Esophagus mucosa (tissue), 1 donor: ENCODE measurements at regions not wholly inside any gene's neighbourhood (a gene's known extent, or its start where the extent isn't known, plus 50 kb on each side); places are given as distances from the start of the nearest gene placed in this dataset.
A peak's percentile ranks its signal among the peaks of the same experiment; 100 is the strongest.

Source experiments
- ATAC-seq: fragments of 200-7000 bp; cut with Tn5 transposase; one replicate; pipeline ENCODE4 v1.9.1; 2020
- donor health status: DM: yes; HTN: yes; CAD: no.

GRCh38 chr3:95028688-95029087 lies 965.8 kb downstream of the NSUN3 start:
- ATAC-seq: no peak

DNA sequence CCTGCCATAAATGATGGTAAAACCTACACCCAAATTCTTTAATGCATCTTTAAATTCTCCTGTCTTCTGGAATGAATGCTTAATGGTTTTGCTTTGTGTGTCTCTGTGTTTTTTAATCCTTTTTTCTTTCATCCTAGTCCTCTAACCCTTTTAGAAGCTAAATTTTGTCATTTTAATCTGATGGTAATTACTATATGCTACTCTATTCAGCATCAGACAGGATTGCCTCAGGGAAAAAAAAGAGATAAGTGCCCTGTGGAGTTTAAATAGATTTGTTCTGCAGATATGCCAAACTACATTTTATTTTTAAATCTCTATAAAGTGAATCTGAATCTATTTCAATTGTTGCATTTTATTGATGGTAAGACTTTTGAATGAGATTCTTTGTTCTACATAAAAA lies 966.8 kb downstream of the NSUN3 start:
- ATAC-seq: no peak

DNA sequence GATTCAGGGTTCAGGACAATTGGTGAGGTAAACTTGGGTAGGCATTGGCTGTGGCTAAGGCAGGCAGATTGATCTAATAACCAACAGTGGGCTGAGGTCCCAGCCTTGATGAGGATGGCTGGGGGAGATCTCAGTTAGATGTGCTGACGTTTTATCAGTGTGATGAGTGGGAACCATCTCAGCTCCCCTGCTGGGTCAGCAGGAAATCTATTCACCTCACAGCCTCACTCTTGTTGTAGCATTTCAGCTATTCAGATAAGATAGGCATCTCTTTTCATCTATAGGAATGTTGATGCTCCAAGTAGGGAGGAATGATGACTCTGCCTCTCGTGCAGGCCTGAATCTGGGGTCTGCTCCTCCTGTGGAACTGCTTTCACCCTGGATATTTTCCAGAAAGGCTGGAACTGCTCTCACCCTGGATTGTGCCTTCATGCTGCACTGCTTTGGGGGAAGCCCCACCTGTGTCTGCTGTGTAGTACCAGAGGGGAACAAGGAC lies 973.7 kb downstream of the NSUN3 start:
- ATAC-seq: no peak

- no peak for ATAC-seq
These were observed 974.2 kb downstream of the NSUN3 start for GRCh38 chr3:95037097-95037496.

DNA sequence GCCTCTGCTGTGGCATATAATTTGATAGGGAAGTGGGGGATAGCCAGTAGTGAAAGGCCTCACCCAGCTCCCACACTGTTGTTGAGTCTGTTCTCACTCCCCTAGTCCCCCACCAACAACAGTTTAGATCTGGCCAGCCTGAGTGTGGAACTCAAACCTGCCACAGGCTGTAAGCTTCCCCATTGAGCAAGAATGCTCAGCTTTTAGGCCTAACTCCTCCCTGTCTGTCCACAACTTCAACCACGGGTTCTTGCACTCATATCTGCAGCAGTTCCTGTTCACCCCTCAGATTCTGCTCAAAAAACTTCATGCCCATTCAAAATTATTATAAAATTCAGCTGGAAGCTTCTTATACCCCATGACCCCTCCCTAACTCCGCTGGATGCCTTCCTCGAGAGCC lies 975.1 kb downstream of the NSUN3 start:
- ATAC-seq: no peak

- no peak for ATAC-seq
These were observed 981.2 kb downstream of the NSUN3 start for GRCh38 chr3:95044101-95044500.

- no peak for ATAC-seq
These were observed 985.7 kb downstream of the NSUN3 start for GRCh38 chr3:95048564-95048963.

DNA sequence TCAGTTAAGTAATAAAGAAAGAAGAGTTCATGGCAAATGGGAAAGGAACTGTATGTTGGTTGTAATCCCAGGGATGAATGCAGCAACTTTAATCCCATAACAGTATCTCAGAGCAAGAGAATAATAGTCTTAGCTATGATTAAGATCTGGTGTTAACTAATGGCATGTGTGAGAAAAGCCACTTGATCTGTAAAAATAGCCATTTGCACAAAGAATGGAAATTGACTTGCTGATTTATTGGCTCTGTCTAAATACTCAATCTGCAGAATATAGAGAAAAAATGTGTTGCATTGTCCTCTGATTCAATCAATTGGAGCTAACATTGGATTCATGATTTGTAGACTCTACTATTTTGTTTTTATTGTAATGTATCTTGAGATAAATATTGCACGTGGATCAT lies 987.0 kb downstream of the NSUN3 start:
- no peak for ATAC-seq

DNA sequence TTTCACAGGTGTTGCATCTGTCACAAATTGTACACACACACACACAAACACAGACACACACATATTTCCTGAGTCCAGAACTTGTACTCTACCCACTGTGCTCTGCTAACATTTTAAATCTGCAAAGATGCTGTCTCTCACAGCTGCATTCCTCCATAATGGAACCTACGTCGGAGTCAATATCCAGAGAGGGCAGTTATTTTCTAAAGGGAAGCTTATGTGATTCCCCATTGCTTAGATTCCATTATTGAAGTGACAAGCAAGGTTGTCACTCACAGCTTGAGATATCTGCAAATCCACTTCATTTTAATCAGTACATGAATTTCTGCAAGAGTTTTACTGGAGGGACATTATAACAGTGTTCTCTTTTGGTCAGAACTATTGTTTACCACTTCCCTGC lies 992.4 kb downstream of the NSUN3 start:
- ATAC-seq: no peak

GRCh38 chr3:95082191-95082590 lies 1019.3 kb downstream of the NSUN3 start:
- no peak for ATAC-seq

DNA sequence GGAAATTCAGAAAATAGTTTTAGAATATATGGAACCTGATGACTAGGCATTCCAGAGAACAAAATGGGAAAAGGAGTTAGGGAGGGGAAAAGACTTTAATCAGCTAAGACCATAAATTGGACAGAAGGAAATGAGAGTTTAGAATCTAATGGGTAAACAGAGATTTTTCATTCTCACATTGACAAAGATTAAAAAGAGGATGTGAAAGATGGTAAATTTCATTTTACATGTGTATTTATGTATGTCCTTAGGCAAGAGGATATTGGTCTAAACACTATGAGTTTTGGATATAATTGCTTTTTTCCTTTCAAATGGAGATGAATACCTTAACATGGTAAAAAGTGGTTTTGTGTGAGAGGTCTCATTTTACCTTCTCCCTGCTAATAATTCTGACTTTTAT lies 1021.9 kb downstream of the NSUN3 start:
- no peak for ATAC-seq

- no peak for ATAC-seq
These were observed 1025.6 kb downstream of the NSUN3 start for GRCh38 chr3:95088464-95088863.

- ATAC-seq: no peak
These were observed 1034.6 kb downstream of the NSUN3 start for GRCh38 chr3:95097493-95097892.

- ATAC-seq: no peak
These were observed 1058.1 kb downstream of the NSUN3 start for GRCh38 chr3:95120921-95121320.

GRCh38 chr3:95123104-95123503 lies 1060.2 kb downstream of the NSUN3 start:
- no peak for ATAC-seq

DNA sequence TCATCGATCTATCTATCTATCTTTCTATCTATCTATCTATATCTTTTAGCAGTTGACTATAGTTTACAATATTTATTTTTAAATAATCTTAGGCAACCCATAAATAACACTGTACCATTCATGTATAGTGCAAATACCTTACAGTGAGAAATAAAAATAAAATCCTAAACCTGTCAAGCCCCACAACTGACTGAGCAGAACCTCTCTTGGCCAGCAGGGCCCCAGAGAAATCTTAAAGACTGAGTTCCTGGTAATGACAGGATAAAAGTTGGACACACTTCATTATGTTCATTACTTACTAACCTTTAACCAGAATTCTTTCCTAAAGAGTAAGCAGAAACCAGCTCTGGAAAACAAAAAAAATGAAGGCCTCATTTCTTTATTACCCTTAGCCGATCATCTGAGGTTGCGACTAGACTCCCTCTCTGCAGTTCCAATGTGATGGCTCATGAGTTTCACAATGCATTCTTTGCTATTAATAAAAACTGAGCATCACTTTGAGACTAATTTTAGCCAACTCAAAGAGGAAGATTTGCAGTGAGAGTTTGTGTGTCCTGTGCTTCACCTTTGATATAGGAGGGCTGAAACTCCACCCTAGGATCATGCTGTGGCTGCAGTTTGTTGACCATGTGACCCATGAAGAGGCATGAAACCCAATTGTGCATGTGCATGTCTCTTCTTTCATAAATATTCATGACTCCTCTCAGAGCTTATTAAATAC lies 1072.0 kb downstream of the NSUN3 start:
- no peak for ATAC-seq

GRCh38 chr3:95148107-95148506 lies 1085.2 kb downstream of the NSUN3 start:
- ATAC-seq: no peak

DNA sequence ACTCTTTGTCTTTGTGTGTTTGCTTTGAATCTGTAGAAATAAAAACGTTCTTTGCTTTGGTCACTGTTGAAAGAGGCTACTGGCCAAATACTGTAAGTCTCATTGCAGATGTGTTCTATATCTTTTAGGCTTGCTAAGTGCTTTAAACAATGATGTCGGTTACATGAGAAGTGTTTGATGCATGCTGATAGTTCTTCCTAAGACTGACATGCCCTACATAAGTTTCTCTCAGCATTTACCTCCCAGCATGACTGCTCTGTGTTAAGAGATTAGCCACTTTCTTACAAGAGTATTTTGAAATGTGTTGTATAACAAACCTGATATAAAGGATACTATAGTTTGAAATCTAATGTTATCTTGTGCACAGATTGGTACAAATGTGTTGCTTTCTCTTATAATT lies 1088.7 kb downstream of the NSUN3 start:
- no peak for ATAC-seq

- ATAC-seq: peak; percentile 94
These were observed 1091.9 kb downstream of the NSUN3 start for GRCh38 chr3:95154766-95155165.

DNA sequence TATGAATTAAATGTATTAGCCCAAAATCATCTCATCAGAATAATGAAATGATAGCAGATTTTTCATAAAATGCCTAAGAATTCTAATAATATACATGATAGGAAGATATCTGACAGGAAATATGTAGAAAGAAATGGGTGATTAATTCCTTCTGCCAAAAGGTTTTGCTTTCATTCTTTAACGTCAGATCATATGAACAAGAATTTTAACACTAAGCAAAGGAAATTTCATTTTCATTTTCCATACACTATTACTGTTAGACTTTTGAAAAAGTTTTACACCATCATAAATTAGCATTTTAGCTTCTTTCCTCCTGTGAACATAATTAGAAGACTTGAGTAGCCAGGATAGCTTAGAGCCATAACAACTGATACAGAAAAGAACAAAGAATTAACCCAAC lies 1099.9 kb downstream of the NSUN3 start:
- ATAC-seq: no peak

DNA sequence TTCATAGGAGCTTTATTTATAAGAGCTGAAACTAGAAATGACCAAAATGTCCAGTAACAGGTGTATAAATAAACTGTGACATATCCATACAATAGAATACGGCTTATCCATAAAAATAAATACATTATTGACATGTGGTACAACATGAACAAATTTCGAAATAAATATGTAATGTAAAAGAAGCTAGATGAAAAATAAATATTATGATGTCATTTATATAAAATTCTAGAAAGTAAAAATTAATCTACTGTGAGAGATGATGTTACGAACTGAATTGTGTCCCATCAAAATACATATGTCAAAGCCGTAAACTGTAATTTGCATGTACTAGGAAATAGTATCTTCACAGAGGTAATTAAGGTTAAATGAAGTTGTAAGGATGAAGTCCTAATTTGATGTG lies 1104.9 kb downstream of the NSUN3 start:
- ATAC-seq: no peak

GRCh38 chr3:95168526-95168925 lies 1105.7 kb downstream of the NSUN3 start:
- no peak for ATAC-seq

DNA sequence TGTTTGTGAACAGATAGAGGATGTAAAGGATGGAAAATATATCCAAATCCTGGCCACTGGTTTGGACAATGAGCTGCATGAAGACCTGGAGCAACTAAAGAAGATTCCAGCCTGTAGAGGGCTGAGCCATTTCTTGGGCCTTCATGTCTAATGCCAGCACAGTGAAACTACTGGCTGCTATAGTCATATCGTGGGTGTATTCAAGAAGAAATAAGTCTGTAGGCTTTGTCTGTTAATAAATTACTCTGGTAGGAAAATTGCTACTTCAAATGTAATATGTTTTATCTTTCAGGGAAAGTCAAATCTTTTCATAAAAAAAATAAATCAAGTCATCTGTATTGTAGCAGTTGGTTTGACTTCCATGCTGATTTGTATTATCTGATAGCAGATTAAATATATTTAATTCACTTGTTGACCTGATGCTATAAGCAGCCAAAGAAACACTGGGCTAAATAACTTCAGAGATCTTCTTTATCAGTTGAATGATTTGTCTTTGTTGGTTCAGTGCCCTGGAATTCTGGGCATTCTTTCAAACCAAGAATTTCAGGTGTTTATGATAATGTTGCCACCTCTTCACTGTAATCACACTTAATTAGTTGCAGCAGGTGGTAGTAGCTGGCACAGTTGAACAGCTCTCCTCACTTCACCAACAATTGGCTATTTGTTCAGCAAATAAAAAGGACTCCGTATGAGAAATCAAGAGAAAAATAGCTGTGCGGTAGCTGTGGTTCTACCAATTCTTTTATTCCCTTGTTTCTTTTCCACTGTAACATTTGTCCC lies 1109.5 kb downstream of the NSUN3 start:
- no peak for ATAC-seq

- ATAC-seq: no peak
These were observed 1114.2 kb downstream of the NSUN3 start for GRCh38 chr3:95177096-95177495.
